Suprapubic skin (tissue), 4 donors: ENCODE measurements at regions not wholly inside any gene's neighbourhood (a gene's known extent, or its start where the extent isn't known, plus 50 kb on each side); places are given as distances from the start of the nearest gene placed in this dataset.

ENCODE experiments used
- EP300 ChIP-seq: sonication (generic); formaldehyde crosslinking; IDR thresholded peaks from one replicate; pipeline ENCODE4 v1.6.1; 2017; ENCODE audit warnings: antibody characterized with exemption
- POLR2A ChIP-seq, 2 donors: fragments of 450-650 bp; IDR thresholded peaks; one replicate each; pipeline ENCODE4 v1.6.1; 2017; ENCODE audit warnings: antibody characterized with exemption in 2 of 2, mild to moderate bottlenecking in 2 of 2, moderate library complexity in 2 of 2
- POLR2AphosphoS5 ChIP-seq, 3 donors: sonication (generic); formaldehyde crosslinking; IDR thresholded peaks; one replicate each; pipeline ENCODE4 v1.6.1; 2017; ENCODE audit warnings: antibody characterized with exemption in 3 of 3
- TF ChIP-seq, protein P1 (sequence below), 2 donors: fragments of 200-600 bp in 1 of 2; fragments of 450-650 bp in 1 of 2; sonication (generic) in 1 of 2; IDR thresholded peaks; one replicate each; pipeline ENCODE4 v1.5.1; 2016 to 2019; ENCODE audit warnings: antibody characterized with exemption in 2 of 2, mild to moderate bottlenecking in 1 of 2, moderate library complexity in 1 of 2

DNA sequence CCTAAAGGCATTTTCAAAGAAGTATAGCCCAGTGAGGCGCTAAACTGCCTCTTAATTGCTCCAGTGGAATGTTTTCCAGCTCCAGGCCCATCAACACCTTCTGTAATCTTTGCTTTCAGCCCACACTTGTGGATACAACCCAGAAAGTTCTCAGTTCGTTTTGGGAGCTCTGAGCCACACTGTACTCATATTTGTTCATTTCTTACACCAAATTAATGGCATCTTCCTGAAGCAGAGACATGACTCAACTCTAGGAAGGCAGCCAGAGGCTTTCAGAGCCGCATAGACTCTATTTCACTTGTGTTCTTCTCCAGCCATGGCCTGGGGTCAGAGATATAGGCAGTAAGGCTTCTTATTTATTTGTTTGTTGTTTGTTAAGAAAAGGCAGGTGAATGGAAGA is 175.5 kb upstream of the NCAM1 start:
- TF ChIP-seq POLR2A (IDR thresholded peaks at IDR 0.05): no peak
- TF ChIP-seq, protein P1, sequence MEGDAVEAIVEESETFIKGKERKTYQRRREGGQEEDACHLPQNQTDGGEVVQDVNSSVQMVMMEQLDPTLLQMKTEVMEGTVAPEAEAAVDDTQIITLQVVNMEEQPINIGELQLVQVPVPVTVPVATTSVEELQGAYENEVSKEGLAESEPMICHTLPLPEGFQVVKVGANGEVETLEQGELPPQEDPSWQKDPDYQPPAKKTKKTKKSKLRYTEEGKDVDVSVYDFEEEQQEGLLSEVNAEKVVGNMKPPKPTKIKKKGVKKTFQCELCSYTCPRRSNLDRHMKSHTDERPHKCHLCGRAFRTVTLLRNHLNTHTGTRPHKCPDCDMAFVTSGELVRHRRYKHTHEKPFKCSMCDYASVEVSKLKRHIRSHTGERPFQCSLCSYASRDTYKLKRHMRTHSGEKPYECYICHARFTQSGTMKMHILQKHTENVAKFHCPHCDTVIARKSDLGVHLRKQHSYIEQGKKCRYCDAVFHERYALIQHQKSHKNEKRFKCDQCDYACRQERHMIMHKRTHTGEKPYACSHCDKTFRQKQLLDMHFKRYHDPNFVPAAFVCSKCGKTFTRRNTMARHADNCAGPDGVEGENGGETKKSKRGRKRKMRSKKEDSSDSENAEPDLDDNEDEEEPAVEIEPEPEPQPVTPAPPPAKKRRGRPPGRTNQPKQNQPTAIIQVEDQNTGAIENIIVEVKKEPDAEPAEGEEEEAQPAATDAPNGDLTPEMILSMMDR (IDR thresholded peaks at IDR 0.05): no peak
- no peak for TF ChIP-seq EP300
- TF ChIP-seq POLR2AphosphoS5 (IDR thresholded peaks at IDR 0.05): no peak
